Ovary (tissue), 3 donors: ENCODE measurements at regions not wholly inside any gene's neighbourhood (a gene's known extent, or its start where the extent isn't known, plus 50 kb on each side); places are given as distances from the start of the nearest gene placed in this dataset.

Experiments used
- EP300 ChIP-seq: sonication (generic); formaldehyde crosslinking; IDR thresholded peaks from one replicate; pipeline ENCODE4 v1.6.1; 2017; ENCODE audit warnings: antibody characterized with exemption
- POLR2A ChIP-seq: fragments of 450-650 bp; IDR thresholded peaks from one replicate; pipeline ENCODE4 v1.6.1; 2017; ENCODE audit warnings: antibody characterized with exemption, mild to moderate bottlenecking, moderate library complexity
- TF ChIP-seq, protein P1 (sequence below), 3 donors: fragments of 450-650 bp in 2 of 3; fragments of 200-600 bp in 1 of 3; IDR thresholded peaks; one replicate each; pipeline versions ENCODE4 v1.5.1 to v1.8.0; 2016 to 2022; ENCODE audit warnings: antibody characterized with exemption in 3 of 3, mild to moderate bottlenecking in 1 of 3
- donor health status: DM: no; HTN: no; CAD: no.

- no peak for TF ChIP-seq POLR2A
- TF ChIP-seq, protein P1, sequence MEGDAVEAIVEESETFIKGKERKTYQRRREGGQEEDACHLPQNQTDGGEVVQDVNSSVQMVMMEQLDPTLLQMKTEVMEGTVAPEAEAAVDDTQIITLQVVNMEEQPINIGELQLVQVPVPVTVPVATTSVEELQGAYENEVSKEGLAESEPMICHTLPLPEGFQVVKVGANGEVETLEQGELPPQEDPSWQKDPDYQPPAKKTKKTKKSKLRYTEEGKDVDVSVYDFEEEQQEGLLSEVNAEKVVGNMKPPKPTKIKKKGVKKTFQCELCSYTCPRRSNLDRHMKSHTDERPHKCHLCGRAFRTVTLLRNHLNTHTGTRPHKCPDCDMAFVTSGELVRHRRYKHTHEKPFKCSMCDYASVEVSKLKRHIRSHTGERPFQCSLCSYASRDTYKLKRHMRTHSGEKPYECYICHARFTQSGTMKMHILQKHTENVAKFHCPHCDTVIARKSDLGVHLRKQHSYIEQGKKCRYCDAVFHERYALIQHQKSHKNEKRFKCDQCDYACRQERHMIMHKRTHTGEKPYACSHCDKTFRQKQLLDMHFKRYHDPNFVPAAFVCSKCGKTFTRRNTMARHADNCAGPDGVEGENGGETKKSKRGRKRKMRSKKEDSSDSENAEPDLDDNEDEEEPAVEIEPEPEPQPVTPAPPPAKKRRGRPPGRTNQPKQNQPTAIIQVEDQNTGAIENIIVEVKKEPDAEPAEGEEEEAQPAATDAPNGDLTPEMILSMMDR (IDR thresholded peaks at IDR 0.05): no peak
- no peak for TF ChIP-seq EP300
These were observed 85.4 kb upstream of the GPR45 start for GRCh38 chr2:105156166-105156565.
